Thyroid gland (tissue), 4 donors: ENCODE measurements at regions not wholly inside any gene's neighbourhood (a gene's known extent, or its start where the extent isn't known, plus 50 kb on each side); places are given as distances from the start of the nearest gene placed in this dataset.

ENCODE experiments used
- CTCF ChIP-seq, 6 experiments: fragments of 200-600 bp in 3 of 6; fragments of 450-650 bp in 3 of 6; sonication (generic) in 3 of 6; IDR thresholded peaks; one replicate each; pipeline ENCODE4 v1.5.1; 2016 to 2019; ENCODE audit warnings: antibody characterized with exemption in 6 of 6, mild to moderate bottlenecking in 2 of 6, inconsistent platforms in 1 of 6, moderate library complexity in 1 of 6
- POLR2A ChIP-seq, 2 donors: fragments of 450-650 bp; IDR thresholded peaks; one replicate each; pipeline ENCODE4 v1.6.1; 2017; ENCODE audit warnings: antibody characterized with exemption in 2 of 2, mild to moderate bottlenecking in 2 of 2, moderate library complexity in 1 of 2

- no peak for TF ChIP-seq CTCF (IDR thresholded peaks at IDR 0.05)
- no peak for TF ChIP-seq POLR2A (IDR thresholded peaks at IDR 0.05)
These were observed 114.6 kb upstream of the KCTD1 start for GRCh38 chr18:26662996-26663395.
